Caco-2 (cell line): ENCODE measurements at regions not wholly inside any gene's neighbourhood (a gene's known extent, or its start where the extent isn't known, plus 50 kb on each side); places are given as distances from the start of the nearest gene placed in this dataset.

Experiments
- BruUV-seq: library from RNA; stranded (reverse); fragments of 400-500 nt; replicated peaks from 2 replicates; lab custom pipeline; 2021; lab: Mats Ljungman, UMichigan
- CTCF ChIA-PET: fragments of 300-600 bp; sonication (Branson Sonifier 250); formaldehyde crosslinking; loops from one replicate; lab custom pipeline; 2022; ENCODE audit warnings: antibody characterized with exemption; lab: Charles Lee
- POLR2A ChIA-PET: fragments of 300-600 bp; sonication (Branson Sonifier 250); formaldehyde crosslinking; loops from one replicate; lab custom pipeline; 2022; ENCODE audit warnings: antibody characterized with exemption; lab: Charles Lee
- DNase-seq, 2 experiments: peaks; one replicate each; pipeline versions ENCODE4 v3.0.0 to v3.0.0-alpha.2; 2020 to 2022
- H3K27me3 ChIP-seq: replicated peaks from 2 replicates; pipeline ENCODE4 v1.6.0; 2011; ENCODE audit warnings: low read length; ENCODE audit not compliant: control insufficient read depth, insufficient read depth
- H3K36me3 ChIP-seq: 2 replicates; pipeline ENCODE4 v1.5.1; 2011; ENCODE audit warnings: low read length; ENCODE audit not compliant: control insufficient read depth, insufficient read depth
- H3K4me1 ChIP-seq: fragments of 250-450 bp; sonication (Bioruptor Pico); 2 replicates; pipeline ENCODE4 v1.5.1; 2020; ENCODE audit warnings: mild to moderate bottlenecking
- H3K4me3 ChIP-seq: 2 replicates; pipeline ENCODE4 v1.5.1; 2011; ENCODE audit warnings: low read depth, mild to moderate bottlenecking, control low read depth, low read length
- H3K9me3 ChIP-seq: fragments of 250-450 bp; sonication (Bioruptor Pico); 2 replicates; pipeline ENCODE4 v1.5.1; 2020; ENCODE audit warnings: mild to moderate bottlenecking, moderate library complexity
- H3K27ac Mint-ChIP-seq: one replicate; pipeline ENCODE4 v1.8.0; 2022; ENCODE audit warnings: mixed read lengths; ENCODE audit not compliant: unreplicated experiment
- H3K27me3 Mint-ChIP-seq: one replicate; pipeline ENCODE4 v1.8.0; 2022; ENCODE audit warnings: mixed read lengths; ENCODE audit not compliant: insufficient read depth, unreplicated experiment
- H3K36me3 Mint-ChIP-seq: one replicate; pipeline ENCODE4 v1.8.0; 2022; ENCODE audit warnings: mild to moderate bottlenecking, mixed read lengths; ENCODE audit not compliant: insufficient read depth, unreplicated experiment
- H3K4me1 Mint-ChIP-seq: one replicate; pipeline ENCODE4 v1.8.0; 2022; ENCODE audit warnings: low read depth, mixed read lengths; ENCODE audit not compliant: unreplicated experiment
- H3K4me3 Mint-ChIP-seq: one replicate; pipeline ENCODE4 v1.8.0; 2022; ENCODE audit warnings: mild to moderate bottlenecking, moderate library complexity, mixed read lengths; ENCODE audit not compliant: unreplicated experiment
- H3K9me3 Mint-ChIP-seq: one replicate; pipeline ENCODE4 v1.8.0; 2022; ENCODE audit warnings: mixed read lengths; ENCODE audit not compliant: unreplicated experiment
- CTCF ChIP-seq, 2 experiments: fragments of 200-600 bp in 1 of 2; IDR thresholded peaks; 1 replicate in 1 of 2; 2 replicates in 1 of 2; pipeline versions ENCODE4 v1.5.1 to v1.8.0; 2011 to 2022; ENCODE audit warnings: antibody characterized with exemption in 1 of 2, control low read depth in 1 of 2, inconsistent platforms in 1 of 2, low read depth in 1 of 2, low read length in 1 of 2, mild to moderate bottlenecking in 1 of 2, moderate library complexity in 1 of 2; ENCODE audit not compliant: insufficient read depth in 1 of 2, severe bottlenecking in 1 of 2, unreplicated experiment in 1 of 2
- intact Hi-C: fragments of 100-400 bp; cut with micrococcal nuclease; formaldehyde crosslinking; loops from one replicate; pipeline ENCODE4 v1.10.0; 2022; ENCODE audit not compliant: unreplicated experiment

GRCh38 chr5:116763987-116764866 is 189.6 kb upstream of the SEMA6A start:
- POLR2A ChIA-PET, result no interaction called here
- intact Hi-C loops, result no loop called here
- no peak overlapping the region for H3K27ac Mint-ChIP-seq

GRCh38 chr5:116759860-116760640 is 185.4 kb upstream of the SEMA6A start:
- H3K27me3 Mint-ChIP-seq, result no peaks in the 10 kb centered on the region
- DNase-seq, result no peak
- Histone ChIP-seq H3K36me3 (no peaks in the 10 kb centered on the region), H3K4me3 (no peak overlapping the region), H3K27me3 (no peaks in the 10 kb centered on the region), H3K9me3 (0 out of 2 replicates have a peak, but pooled peaks cover 5% of the 10 kb centered on the region), H3K4me1 (no peaks in the 10 kb centered on the region)
- no peak for TF ChIP-seq CTCF (IDR thresholded peaks at IDR 0.05; ENCODE audit: insufficient read depth in 1 of 2, low read depth in 1 of 2, low read length in 1 of 2, severe bottlenecking in 1 of 2, unreplicated experiment in 1 of 2)
- ChIA-PET CTCF (no interaction called here), POLR2A (no interaction called here)
- H3K27ac Mint-ChIP-seq, result no peak overlapping the region
- intact Hi-C loops, result no loop called here
- H3K4me3 Mint-ChIP-seq, result no peak overlapping the region
- H3K36me3 Mint-ChIP-seq, result peaks cover 5% of the 10 kb centered on the region
- no TSS peak for BruUV-seq
- H3K9me3 Mint-ChIP-seq, result no peaks in the 10 kb centered on the region
- H3K4me1 Mint-ChIP-seq, result peaks cover 6% of the 10 kb centered on the region

More at GRCh38 chr5:116763987-116764866, 189.6 kb upstream of the SEMA6A start:
- Histone ChIP-seq H3K27me3 (no peaks in the 10 kb centered on the region), H3K9me3 (no peaks in the 10 kb centered on the region), H3K36me3 (no peaks in the 10 kb centered on the region), H3K4me3 (no peak overlapping the region), H3K4me1 (0 out of 2 replicates have a peak, but pooled peaks cover 3% of the 10 kb centered on the region)
- Mint-ChIP-seq H3K36me3 (peaks cover 5% of the 10 kb centered on the region), H3K4me3 (no peak overlapping the region), H3K4me1 (peaks cover 6% of the 10 kb centered on the region), H3K27me3 (no peaks in the 10 kb centered on the region), H3K9me3 (no peaks in the 10 kb centered on the region)
- no peak for TF ChIP-seq CTCF (IDR thresholded peaks at IDR 0.05; ENCODE audit: insufficient read depth in 1 of 2, low read depth in 1 of 2, low read length in 1 of 2, severe bottlenecking in 1 of 2, unreplicated experiment in 1 of 2)
- CTCF ChIA-PET, result no interaction called here
- DNase-seq, result no peak
- no TSS peak for BruUV-seq

GRCh38 chr5:116757326-116757725 is 182.7 kb upstream of the SEMA6A start:
- H3K36me3 ChIP-seq, result no peaks in the 10 kb centered on the region
- BruUV-seq, result no TSS peak
- no peaks in the 10 kb centered on the region for H3K27me3 Mint-ChIP-seq
- H3K4me1 Mint-ChIP-seq, result no peaks in the 10 kb centered on the region
- no peak overlapping the region for H3K27ac Mint-ChIP-seq
- no peaks in the 10 kb centered on the region for H3K4me1 ChIP-seq
- no peaks in the 10 kb centered on the region for H3K27me3 ChIP-seq
- no peaks in the 10 kb centered on the region for H3K9me3 Mint-ChIP-seq
- no peak overlapping the region for H3K4me3 ChIP-seq
- DNase-seq, result no peak
- no peak for TF ChIP-seq CTCF (IDR thresholded peaks at IDR 0.05; ENCODE audit: insufficient read depth in 1 of 2, low read depth in 1 of 2, low read length in 1 of 2, severe bottlenecking in 1 of 2, unreplicated experiment in 1 of 2)
- intact Hi-C loops, result no loop called here
- no peak overlapping the region for H3K4me3 Mint-ChIP-seq
- ChIA-PET CTCF (no interaction called here), POLR2A (no interaction called here)
- H3K9me3 ChIP-seq, result 0 out of 2 replicates have a peak, but pooled peaks cover 5% of the 10 kb centered on the region
- no peaks in the 10 kb centered on the region for H3K36me3 Mint-ChIP-seq
